ENCODE measurements at regions not wholly inside any gene's neighbourhood (a gene's known extent, or its start where the extent isn't known, plus 50 kb on each side); places are given as distances from the start of the nearest gene placed in this dataset.

DNA sequence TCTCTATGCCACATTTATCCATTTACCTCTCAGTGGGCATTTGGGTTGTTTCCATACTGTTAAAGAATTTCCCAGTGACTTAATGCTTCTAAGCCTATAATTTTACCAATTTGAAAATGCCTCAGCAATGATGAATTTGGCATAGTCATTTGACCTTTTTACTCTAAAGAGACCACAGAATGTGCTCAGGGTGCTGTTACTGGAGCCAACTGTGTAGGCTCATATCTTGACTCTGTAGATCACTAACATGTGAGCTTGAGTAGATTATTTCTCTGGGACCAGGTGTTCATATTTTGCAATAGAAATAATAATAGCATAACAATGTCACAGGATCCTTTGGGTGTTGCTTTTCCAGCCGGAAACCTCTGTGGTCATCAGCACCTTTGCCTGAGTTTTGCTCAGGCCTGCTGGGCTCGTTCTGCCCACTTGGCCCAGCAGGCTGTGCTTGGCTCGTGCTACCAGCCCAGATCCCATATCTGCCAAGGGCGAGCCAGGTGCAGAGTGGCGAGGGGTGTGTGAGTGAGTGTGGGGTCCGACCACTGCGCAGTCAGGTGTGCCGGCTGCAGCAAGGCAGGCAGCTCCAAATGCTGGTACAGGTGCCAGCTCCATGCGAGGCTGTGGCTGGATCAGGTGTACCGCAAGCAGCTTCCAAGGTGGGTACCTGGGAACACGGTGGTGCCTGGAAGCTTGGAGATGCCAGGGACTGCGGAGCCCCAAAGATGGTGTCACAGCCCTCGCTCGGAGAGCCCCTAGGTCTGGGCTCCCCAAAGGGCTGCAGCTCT lies 70.6 kb upstream of the ANK2 start:
- TF ChIP-seq, protein P1, sequence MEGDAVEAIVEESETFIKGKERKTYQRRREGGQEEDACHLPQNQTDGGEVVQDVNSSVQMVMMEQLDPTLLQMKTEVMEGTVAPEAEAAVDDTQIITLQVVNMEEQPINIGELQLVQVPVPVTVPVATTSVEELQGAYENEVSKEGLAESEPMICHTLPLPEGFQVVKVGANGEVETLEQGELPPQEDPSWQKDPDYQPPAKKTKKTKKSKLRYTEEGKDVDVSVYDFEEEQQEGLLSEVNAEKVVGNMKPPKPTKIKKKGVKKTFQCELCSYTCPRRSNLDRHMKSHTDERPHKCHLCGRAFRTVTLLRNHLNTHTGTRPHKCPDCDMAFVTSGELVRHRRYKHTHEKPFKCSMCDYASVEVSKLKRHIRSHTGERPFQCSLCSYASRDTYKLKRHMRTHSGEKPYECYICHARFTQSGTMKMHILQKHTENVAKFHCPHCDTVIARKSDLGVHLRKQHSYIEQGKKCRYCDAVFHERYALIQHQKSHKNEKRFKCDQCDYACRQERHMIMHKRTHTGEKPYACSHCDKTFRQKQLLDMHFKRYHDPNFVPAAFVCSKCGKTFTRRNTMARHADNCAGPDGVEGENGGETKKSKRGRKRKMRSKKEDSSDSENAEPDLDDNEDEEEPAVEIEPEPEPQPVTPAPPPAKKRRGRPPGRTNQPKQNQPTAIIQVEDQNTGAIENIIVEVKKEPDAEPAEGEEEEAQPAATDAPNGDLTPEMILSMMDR (conservative IDR thresholded peaks at IDR 0.05; ENCODE audit: low read length) = no peak
- TF ChIP-seq EZH2phosphoT487 (IDR thresholded peaks at IDR 0.05; ENCODE audit: borderline replicate concordance) = no peak
